Mammary epithelial cell (primary cell): ENCODE measurements at regions not wholly inside any gene's neighbourhood (a gene's known extent, or its start where the extent isn't known, plus 50 kb on each side); places are given as distances from the start of the nearest gene placed in this dataset.

Source experiments
- CTCF ChIP-seq, 2 donors: IDR thresholded peaks in 1 of 2; conservative IDR thresholded peaks in 1 of 2; 2 replicates each; pipeline ENCODE4 v1.5.1; 2011 to 2012; ENCODE audit warnings: inconsistent platforms in 2 of 2, low read length in 2 of 2, mild to moderate bottlenecking in 2 of 2, control low read depth in 1 of 2, low read depth in 1 of 2; ENCODE audit not compliant: insufficient read depth in 1 of 2; ENCODE audit errors: extremely low read depth in 1 of 2
- EZH2 ChIP-seq: IDR thresholded peaks from 2 replicates; pipeline ENCODE4 v1.6.1; 2012; ENCODE audit warnings: low read length, inconsistent platforms, borderline replicate concordance

GRCh38 chr2:64846177-64846576, 143.0 kb upstream of the SLC1A4 start:
- TF ChIP-seq EZH2 (no peak), CTCF (conservative IDR thresholded peaks at IDR 0.05 in 1 of 2, IDR thresholded peaks at IDR 0.05 in 1 of 2; ENCODE audit: extremely low read depth in 1 of 2, insufficient read depth in 1 of 2, low read depth in 1 of 2, low read length in 2 of 2) (no peak)
